ENCODE measurements at regions not wholly inside any gene's neighbourhood (a gene's known extent, or its start where the extent isn't known, plus 50 kb on each side); places are given as distances from the start of the nearest gene placed in this dataset.
A peak's percentile ranks its signal among the peaks of the same experiment; 100 is the strongest.
"Not testable (repeated sequence)": the region's sequence is repeated elsewhere in the genome, so short reads cannot be mapped to it uniquely, and the experiment has no call there.

DNA sequence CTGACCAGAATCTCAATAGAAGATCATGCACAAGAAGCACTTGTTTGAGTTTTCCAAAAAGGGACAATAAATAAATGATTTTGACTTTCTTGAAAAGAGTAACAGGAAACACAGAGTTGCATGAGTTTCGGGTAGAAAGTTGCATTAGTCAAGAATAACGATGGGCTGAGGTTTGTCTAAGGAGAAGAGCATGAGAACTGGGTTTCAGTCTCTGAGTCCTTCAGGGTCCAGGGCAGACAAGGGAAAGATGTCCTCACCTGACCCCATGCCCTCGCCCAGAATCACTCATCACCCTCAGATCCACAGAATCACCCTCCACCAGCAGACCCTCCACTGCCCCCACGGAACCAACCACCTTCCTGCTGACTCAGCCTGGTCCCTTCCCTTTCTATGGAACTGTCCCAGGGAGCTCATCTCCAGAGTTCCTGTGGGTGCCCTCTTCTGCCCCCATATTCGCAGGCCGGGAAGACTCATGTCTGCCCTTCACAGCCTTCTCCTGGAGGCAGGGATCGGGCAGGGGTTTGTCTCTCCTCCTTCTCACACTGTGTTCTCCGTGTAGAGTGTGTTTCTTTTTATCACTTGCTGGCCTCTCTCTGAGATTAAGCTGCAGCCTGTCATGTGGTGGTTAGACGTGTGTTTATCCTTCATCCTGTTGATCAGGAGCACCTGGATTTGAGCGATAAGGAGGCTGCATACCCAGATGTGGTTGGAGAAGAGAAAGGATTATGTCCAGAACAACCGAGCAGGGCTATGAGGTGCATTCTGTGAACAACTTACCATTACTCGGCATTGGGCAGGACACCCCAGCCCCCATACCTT lies 442.6 kb downstream of the MAT2B start:
- Histone ChIP-seq H3K4me3 (no peak overlapping the region), H3K4me1 (replicated peaks in 1 of 2) (no peaks in the 10 kb centered on the region), H3K27me3 (no peaks in the 10 kb centered on the region), H3K27ac (no peak overlapping the region), H3K36me3 (replicated peaks in 1 of 2) (no peaks in the 10 kb centered on the region), H3K9me3 (replicated peaks in 1 of 3) (no peaks in the 10 kb centered on the region)
- intact Hi-C loops (cut with DNase I) = no loop called here
- DNase-seq = no peak
- WGBS, 4 donors = 70 to 79% (median 76%) methylated on average over 10 to 12 of the region's 12 CpGs
- TF ChIP-seq POLR2A (IDR thresholded peaks at IDR 0.05) = no peak
- TF ChIP-seq, protein P1, sequence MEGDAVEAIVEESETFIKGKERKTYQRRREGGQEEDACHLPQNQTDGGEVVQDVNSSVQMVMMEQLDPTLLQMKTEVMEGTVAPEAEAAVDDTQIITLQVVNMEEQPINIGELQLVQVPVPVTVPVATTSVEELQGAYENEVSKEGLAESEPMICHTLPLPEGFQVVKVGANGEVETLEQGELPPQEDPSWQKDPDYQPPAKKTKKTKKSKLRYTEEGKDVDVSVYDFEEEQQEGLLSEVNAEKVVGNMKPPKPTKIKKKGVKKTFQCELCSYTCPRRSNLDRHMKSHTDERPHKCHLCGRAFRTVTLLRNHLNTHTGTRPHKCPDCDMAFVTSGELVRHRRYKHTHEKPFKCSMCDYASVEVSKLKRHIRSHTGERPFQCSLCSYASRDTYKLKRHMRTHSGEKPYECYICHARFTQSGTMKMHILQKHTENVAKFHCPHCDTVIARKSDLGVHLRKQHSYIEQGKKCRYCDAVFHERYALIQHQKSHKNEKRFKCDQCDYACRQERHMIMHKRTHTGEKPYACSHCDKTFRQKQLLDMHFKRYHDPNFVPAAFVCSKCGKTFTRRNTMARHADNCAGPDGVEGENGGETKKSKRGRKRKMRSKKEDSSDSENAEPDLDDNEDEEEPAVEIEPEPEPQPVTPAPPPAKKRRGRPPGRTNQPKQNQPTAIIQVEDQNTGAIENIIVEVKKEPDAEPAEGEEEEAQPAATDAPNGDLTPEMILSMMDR (IDR thresholded peaks at IDR 0.05) = no peak

DNA sequence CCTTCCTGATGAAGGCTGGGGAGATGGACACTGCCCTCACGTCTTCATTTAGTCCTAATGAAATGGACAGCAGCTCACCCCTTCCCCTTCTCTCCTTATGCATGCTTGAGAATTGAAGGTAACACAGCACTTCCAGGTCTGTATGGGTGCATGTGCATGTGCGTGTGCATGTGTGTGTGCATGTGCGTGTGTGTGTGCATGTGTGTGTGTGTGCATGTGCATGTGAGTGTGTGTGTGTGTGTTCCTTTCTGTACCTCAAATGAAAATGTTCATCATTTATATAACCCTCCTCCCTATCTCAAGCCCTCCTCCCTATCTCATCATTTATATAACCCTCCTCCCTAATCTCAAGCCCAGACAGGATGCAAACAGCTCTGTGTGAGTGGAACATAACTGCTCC lies 444.8 kb downstream of the MAT2B start:
- Histone ChIP-seq H3K9me3 (replicated peaks in 1 of 3) (no peaks in the 10 kb centered on the region), H3K4me1 (replicated peaks in 1 of 2) (no peaks in the 10 kb centered on the region), H3K36me3 (replicated peaks in 1 of 2) (no peaks in the 10 kb centered on the region), H3K27me3 (no peaks in the 10 kb centered on the region), H3K27ac (no peak overlapping the region), H3K4me3 (no peak overlapping the region)
- DNase-seq = no peak
- intact Hi-C loops (cut with DNase I) = no loop called here
- TF ChIP-seq POLR2A (IDR thresholded peaks at IDR 0.05) = no peak
- TF ChIP-seq, protein P1 (IDR thresholded peaks at IDR 0.05) = no peak
- 60 to 81% (median 70%) methylated on average over 3 of the region's 3 CpGs for WGBS, 4 donors

DNA sequence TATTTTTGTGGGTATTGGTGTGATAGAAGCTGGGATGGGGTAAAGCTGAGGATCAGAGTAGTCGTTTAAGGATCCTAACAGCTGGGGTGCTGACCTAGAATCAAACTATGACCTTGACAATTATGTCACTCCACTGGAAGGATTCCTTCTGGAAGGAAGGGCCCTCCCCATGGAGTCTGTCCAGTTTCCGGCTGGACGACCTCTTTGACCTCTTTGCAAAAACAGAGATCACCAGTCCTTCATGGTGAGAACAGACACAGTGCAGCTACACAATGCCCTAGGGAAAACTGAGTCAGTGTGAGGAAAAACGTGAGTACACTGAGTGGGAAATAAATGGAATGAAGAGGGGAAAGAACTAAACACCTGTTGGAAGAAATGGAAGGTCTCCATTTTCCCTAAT lies 445.6 kb downstream of the MAT2B start:
- DNase-seq = peak in 1 of 7 donors; percentile 27
- H3K27me3 ChIP-seq = no peaks in the 10 kb centered on the region
- no peak for TF ChIP-seq POLR2A (IDR thresholded peaks at IDR 0.05)
- TF ChIP-seq, protein P1 (IDR thresholded peaks at IDR 0.05) = no peak
- intact Hi-C loops (cut with DNase I) = no loop called here
- no peaks in the 10 kb centered on the region for H3K36me3 ChIP-seq (replicated peaks in 1 of 2)
- H3K4me3 ChIP-seq = no peak overlapping the region
- H3K9me3 ChIP-seq (replicated peaks in 1 of 3) = no peaks in the 10 kb centered on the region
- H3K27ac ChIP-seq = no peak overlapping the region
- 43 to 52% (median 44%) methylated on average over 4 of the region's 4 CpGs for WGBS, 4 donors
- H3K4me1 ChIP-seq (replicated peaks in 1 of 2) = no peaks in the 10 kb centered on the region

DNA sequence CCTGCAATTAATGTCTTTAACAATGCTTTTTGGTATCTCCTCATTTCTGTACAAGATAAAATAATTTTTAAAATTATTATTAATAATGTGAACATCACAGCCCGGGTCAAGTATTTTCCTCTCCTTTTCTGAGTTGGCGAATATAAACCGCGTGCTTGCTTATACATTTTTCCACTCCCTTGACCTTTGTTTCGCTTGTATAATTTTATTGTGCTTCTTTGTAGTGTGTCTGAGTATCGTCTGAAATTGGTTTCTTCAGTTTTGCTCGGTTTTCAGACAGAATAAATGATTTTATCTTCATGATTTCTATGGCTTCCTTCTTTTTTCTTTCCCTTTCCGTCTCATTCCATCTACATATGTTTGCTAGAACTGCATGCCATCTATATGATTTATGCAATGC lies 448.5 kb downstream of the MAT2B start:
- H3K27ac ChIP-seq = no peak overlapping the region
- TF ChIP-seq, protein P1 (IDR thresholded peaks at IDR 0.05) = no peak
- no peak for TF ChIP-seq POLR2A (IDR thresholded peaks at IDR 0.05)
- H3K36me3 ChIP-seq (replicated peaks in 1 of 2) = no peaks in the 10 kb centered on the region
- DNase-seq = no peak
- 63 to 67% (median 65%) methylated on average over 8 of the region's 8 CpGs for WGBS, 4 donors
- H3K27me3 ChIP-seq = no peaks in the 10 kb centered on the region
- H3K4me1 ChIP-seq (replicated peaks in 1 of 2) = no peaks in the 10 kb centered on the region
- H3K9me3 ChIP-seq (replicated peaks in 1 of 3) = no peaks in the 10 kb centered on the region
- intact Hi-C loops (cut with DNase I) = no loop called here
- H3K4me3 ChIP-seq = no peak overlapping the region

DNA sequence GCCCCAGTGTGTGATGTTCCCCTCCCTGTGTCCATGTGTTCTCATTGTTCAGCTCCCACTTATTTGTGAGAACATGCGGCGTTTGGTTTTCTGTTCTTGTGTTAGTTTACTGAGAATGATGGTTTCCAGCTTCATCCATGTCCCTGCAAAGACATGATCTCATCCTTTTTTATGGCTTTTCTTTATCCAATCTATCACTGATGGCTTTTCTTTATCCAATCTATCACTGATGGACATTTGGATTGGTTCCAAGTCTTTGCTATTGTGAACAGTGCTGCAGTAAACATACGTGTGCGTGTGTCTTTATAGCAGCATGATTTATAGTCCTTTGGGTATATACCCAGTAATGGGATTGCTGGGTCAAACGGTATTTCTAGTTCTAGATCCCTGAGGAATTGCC lies 455.8 kb downstream of the MAT2B start:
- H3K9me3 ChIP-seq (replicated peaks in 1 of 3); H3K4me3 ChIP-seq; H3K36me3 ChIP-seq (replicated peaks in 1 of 2); intact Hi-C loops (cut with DNase I); H3K27ac ChIP-seq; H3K27me3 ChIP-seq; H3K4me1 ChIP-seq (replicated peaks in 1 of 2); DNase-seq: not testable (repeated sequence)
- WGBS, 4 donors = 75 to 87% (median 82%) methylated on average over 5 of the region's 5 CpGs
